ENCODE measurements at regions not wholly inside any gene's neighbourhood (a gene's known extent, or its start where the extent isn't known, plus 50 kb on each side); places are given as distances from the start of the nearest gene placed in this dataset.
"Not testable (repeated sequence)": the region's sequence is repeated elsewhere in the genome, so short reads cannot be mapped to it uniquely, and the experiment has no call there.

DNA sequence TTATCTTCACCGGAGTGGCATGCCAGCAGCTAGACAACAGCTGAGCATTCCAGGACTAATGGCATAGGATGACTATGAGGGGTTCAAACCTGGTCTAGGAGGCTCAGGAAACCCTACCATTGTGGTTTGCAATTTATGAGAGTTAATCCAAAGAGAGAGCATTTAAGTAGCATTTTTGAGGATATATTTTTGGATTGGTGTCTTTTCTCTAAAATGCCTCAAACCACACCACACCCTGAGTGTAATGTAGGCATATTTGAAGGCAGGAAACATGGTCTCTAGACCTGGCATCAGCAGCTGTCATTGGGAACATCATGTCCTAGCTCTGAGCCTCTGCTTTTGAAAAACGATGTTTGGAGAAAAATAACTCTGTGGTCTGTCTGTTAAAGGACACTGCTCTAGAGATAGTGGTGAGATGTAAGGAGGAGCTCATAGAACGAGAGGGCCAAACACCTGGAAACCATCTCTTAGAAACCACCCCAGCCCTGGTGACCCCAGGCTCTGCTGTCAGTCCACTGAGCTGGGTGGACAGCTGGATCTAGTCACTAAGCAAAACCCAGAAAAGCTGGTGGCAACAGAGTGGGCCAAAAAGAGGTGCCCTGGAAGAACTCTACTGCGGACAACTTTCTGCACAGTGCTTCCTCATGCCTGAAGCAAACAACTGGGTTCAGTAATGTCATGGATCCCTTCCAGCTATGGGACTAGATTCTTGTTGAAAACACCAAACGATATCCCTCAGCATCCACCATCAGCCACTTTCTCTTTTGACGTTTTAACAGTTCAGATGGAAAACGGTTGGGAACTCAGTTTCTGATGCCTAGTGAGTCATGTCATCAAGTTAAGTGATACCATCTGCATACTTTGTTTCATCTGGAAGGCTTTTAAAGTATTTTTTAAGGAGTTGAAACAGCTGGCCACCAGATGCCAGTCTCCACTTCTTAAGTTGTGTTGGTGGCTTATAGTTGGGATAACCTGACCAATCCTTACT is 100.2 kb upstream of the C1QTNF7 start:
- H3K4me1 Mint-ChIP-seq (ENCODE audit: low read depth), result peaks cover 27% of the 10 kb centered on the region
- H3K4me3 Mint-ChIP-seq, result peak overlapping the region; percentile 63
- peaks cover 1% of the 10 kb centered on the region for H3K27me3 Mint-ChIP-seq (ENCODE audit: insufficient read depth)
- no peaks in the 10 kb centered on the region for H3K9me3 Mint-ChIP-seq
- TF ChIP-seq, protein P1, sequence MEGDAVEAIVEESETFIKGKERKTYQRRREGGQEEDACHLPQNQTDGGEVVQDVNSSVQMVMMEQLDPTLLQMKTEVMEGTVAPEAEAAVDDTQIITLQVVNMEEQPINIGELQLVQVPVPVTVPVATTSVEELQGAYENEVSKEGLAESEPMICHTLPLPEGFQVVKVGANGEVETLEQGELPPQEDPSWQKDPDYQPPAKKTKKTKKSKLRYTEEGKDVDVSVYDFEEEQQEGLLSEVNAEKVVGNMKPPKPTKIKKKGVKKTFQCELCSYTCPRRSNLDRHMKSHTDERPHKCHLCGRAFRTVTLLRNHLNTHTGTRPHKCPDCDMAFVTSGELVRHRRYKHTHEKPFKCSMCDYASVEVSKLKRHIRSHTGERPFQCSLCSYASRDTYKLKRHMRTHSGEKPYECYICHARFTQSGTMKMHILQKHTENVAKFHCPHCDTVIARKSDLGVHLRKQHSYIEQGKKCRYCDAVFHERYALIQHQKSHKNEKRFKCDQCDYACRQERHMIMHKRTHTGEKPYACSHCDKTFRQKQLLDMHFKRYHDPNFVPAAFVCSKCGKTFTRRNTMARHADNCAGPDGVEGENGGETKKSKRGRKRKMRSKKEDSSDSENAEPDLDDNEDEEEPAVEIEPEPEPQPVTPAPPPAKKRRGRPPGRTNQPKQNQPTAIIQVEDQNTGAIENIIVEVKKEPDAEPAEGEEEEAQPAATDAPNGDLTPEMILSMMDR (IDR thresholded peaks at IDR 0.05), result peak; percentile 40; the same call in 1 of the 2 replicates
- no peaks in the 10 kb centered on the region for H3K36me3 Mint-ChIP-seq (ENCODE audit: low read depth)
- peak overlapping the region; percentile 37; the same call in 1 of the 2 replicates for H3K27ac Mint-ChIP-seq
- DNase-seq, result peak; percentile 84

DNA sequence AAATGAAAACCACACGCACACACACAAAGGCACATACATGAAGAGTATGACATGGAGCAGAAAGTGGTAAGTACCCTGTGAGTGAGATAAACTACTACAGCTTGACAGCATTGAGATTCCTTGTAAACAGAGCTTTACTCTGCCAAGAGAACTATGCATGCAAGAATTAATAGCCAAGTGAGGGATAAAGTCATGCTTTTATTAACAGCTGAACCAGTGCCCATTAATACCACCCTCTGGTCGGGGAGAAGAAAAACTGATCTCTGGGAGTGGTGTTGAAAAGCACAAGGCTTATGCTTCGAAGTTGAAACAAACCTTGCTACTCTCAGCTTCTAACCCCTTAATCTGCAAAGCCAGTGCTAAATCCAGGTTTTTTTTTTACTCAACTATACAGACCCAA is 95.9 kb upstream of the C1QTNF7 start:
- peaks cover 51% of the 10 kb centered on the region for H3K4me1 Mint-ChIP-seq (ENCODE audit: low read depth)
- no peak for DNase-seq
- H3K27ac Mint-ChIP-seq, result no peak overlapping the region
- H3K27me3 Mint-ChIP-seq (ENCODE audit: insufficient read depth), result peaks cover 1% of the 10 kb centered on the region
- no peaks in the 10 kb centered on the region for H3K9me3 Mint-ChIP-seq
- H3K36me3 Mint-ChIP-seq (ENCODE audit: low read depth), result no peaks in the 10 kb centered on the region
- H3K4me3 Mint-ChIP-seq, result no peak overlapping the region
- TF ChIP-seq, protein P1 (IDR thresholded peaks at IDR 0.05), result no peak

DNA sequence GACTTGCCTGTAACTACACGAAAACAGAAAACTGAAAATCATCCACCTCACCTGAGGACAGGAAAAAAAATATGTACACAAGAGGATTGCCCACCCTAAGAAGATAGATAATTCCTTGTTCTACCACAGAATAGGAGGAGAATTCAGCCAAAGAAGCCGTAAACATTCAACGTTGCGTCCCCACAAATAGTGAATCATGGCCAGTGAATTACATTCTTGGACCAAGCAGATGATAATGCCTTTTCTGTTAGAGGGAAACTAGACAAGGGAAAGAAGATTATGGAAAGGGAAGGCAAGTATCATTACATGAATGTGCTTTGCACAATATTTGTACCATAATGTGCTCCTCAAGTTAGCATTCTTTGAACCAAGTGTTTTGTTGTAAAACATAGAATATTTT is 95.5 kb upstream of the C1QTNF7 start:
- Mint-ChIP-seq H3K36me3 (ENCODE audit: low read depth) (no peaks in the 10 kb centered on the region), H3K4me3 (no peak overlapping the region), H3K27me3 (ENCODE audit: insufficient read depth) (peaks cover 1% of the 10 kb centered on the region), H3K4me1 (ENCODE audit: low read depth) (peaks cover 51% of the 10 kb centered on the region), H3K9me3 (no peaks in the 10 kb centered on the region), H3K27ac (no peak overlapping the region)
- TF ChIP-seq, protein P1 (IDR thresholded peaks at IDR 0.05), result no peak
- DNase-seq, result no peak

DNA sequence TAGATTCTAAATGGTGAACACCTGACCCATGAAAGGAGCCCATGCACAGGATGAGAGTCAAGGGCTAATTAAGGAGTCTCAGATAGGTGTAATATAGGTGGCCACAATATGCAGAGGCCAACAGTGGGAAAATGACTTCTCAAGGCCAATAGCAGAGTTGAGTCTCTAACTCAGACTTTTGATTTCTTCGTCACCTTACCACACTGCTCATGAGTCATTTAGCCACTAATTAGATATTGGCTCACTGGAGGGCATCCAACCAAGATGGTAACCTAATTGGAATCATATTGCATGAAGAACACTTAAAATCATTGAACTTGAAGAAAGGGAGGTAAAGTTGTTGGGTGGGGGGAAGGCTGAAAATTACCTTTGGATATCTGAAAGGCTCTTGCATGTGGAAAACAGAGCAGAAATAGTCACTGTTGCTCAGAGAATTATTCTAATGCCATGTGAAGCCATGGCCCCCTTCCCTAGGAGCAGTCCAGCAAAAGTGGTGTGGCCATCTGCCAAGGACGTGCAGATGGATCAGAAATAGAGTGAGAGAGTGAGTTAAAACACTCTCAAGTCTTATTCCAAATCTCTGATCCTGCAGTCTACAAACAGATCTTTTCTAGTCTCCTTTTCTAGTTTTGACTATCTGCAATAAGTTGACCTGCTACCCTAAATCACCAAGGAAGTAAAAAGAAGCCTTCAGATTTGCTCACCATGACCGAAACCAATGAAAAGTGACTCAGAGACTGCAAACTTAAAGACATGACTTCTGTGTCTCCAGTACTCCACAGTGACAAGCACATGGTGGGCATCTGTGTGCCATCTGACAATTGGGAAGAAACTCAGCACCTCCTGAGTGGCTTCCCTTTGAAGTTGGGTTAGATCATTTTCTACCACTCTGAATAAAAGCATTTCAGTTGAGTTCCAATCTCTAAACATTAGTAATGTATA is 93.9 kb upstream of the C1QTNF7 start:
- peaks cover 36% of the 10 kb centered on the region for H3K4me1 Mint-ChIP-seq (ENCODE audit: low read depth)
- DNase-seq, result peak; percentile 23
- peaks cover 1% of the 10 kb centered on the region for H3K27me3 Mint-ChIP-seq (ENCODE audit: insufficient read depth)
- H3K27ac Mint-ChIP-seq, result no peak overlapping the region
- TF ChIP-seq, protein P1 (IDR thresholded peaks at IDR 0.05), result no peak
- no peak overlapping the region for H3K4me3 Mint-ChIP-seq
- H3K36me3 Mint-ChIP-seq (ENCODE audit: low read depth), result no peaks in the 10 kb centered on the region
- H3K9me3 Mint-ChIP-seq, result no peaks in the 10 kb centered on the region

DNA sequence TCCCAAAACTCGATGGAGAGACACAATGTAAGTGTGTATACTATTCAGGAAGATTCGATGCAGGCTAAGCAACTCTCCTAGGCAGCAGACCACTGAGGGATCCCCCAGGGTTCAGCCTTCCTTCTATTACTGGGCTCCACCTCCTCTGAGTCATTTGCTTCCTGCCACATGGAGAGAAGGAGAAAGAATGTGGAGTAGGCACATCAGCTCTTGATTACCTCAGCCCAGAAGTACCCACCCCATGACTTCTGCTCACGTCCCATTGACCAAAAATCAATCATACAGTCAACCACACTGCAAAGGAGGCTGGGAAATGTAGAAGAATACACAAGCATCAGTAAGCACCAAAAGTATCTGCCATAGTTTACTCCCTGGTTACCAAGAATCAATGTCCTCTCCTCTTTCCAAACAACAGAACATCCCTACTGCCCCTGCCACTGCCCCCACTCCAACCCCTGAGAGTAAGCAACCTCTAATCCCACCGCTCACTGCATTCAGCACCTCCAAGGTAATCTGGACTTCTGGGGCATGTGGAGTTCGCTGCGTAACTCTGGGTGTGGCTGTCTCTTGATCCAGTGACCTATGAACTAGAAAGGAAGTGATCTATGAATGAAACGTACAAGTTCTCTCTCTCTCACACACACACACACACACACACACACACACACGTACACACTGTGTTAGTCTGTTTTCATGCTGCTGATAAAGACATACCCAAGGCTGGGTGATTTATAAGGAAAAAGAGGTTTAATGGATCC is 91.2 kb upstream of the C1QTNF7 start:
- H3K4me3 Mint-ChIP-seq, result no peak overlapping the region
- H3K9me3 Mint-ChIP-seq, result no peaks in the 10 kb centered on the region
- no peak overlapping the region for H3K27ac Mint-ChIP-seq
- peaks cover 9% of the 10 kb centered on the region for H3K27me3 Mint-ChIP-seq (ENCODE audit: insufficient read depth)
- H3K4me1 Mint-ChIP-seq (ENCODE audit: low read depth), result peaks cover 34% of the 10 kb centered on the region
- TF ChIP-seq, protein P1 (IDR thresholded peaks at IDR 0.05), result no peak
- no peaks in the 10 kb centered on the region for H3K36me3 Mint-ChIP-seq (ENCODE audit: low read depth)
- peak; percentile 28 for DNase-seq

DNA sequence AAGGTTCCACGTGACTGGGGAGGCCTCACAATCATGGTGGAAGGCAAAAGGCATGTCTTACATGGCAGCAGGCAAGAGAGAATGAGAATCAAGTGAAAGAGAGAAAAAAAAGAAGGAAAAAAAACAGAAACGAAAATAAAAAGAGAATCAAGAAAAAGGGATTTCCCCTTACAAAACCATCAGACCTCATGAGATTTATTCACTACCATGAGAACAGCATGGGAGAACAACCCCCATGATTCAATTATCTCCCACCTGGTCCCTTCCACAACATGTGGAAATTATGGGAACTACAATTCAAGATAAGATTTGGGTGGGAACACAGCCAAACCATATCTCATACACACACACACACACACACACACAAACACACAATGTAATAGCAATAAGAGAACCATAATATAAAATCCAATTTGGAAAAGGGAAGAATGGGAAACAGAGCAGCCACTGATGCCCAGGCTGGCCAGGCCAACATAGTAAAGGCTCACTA is 90.6 kb upstream of the C1QTNF7 start:
- not testable (repeated sequence) for H3K9me3 Mint-ChIP-seq; H3K36me3 Mint-ChIP-seq (ENCODE audit: low read depth); H3K27ac Mint-ChIP-seq; DNase-seq; H3K4me3 Mint-ChIP-seq
- peaks cover 11% of the 10 kb centered on the region for H3K27me3 Mint-ChIP-seq (ENCODE audit: insufficient read depth)
- peaks cover 33% of the 10 kb centered on the region for H3K4me1 Mint-ChIP-seq (ENCODE audit: low read depth)

All from HFFc6 (cell line).